ENCODE measurements at regions not wholly inside any gene's neighbourhood (a gene's known extent, or its start where the extent isn't known, plus 50 kb on each side); places are given as distances from the start of the nearest gene placed in this dataset.
"Not testable (repeated sequence)": the region's sequence is repeated elsewhere in the genome, so short reads cannot be mapped to it uniquely, and the experiment has no call there.

DNA sequence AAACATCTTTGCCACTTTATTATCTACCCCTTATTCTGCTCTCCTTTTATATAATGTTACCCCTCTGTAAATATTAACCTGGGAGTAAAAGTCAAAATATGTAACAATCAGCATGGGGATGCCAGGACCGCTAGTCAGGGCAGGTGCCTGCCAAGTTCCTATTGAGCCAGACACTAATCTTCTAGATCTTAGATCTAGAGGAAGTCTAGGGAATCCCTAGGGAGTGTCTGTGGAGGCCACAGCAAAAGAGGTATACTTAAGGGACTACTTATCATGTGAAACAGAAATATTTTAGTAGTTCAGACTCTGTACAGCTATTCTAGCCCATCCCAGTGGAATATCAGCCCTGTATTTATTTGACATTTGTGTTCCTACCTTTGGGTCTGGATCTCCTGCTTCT lies 600.8 kb upstream of the CDH2 start:
- no peak for DNase-seq (ENCODE audit: low spot score)

DNA sequence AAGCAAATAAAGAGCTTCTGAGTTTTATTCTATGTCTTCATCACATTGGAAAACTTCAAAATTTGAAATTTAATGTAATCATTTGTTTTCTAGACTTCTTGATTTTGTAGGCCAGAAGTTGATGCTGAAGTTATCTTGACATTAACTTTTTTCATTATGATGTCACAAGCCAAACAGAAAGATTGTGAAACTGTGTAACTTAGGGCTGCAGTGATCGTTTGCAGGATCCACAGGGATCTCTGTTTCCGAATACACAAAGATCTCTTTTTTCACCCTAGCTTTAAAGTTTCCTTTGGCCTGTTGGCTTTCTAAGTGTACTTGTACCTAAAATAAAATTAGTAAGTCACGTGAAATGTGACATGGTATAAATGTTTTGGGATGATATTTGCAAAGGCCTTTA lies 594.9 kb upstream of the CDH2 start:
- no peak for DNase-seq (ENCODE audit: low spot score)

DNA sequence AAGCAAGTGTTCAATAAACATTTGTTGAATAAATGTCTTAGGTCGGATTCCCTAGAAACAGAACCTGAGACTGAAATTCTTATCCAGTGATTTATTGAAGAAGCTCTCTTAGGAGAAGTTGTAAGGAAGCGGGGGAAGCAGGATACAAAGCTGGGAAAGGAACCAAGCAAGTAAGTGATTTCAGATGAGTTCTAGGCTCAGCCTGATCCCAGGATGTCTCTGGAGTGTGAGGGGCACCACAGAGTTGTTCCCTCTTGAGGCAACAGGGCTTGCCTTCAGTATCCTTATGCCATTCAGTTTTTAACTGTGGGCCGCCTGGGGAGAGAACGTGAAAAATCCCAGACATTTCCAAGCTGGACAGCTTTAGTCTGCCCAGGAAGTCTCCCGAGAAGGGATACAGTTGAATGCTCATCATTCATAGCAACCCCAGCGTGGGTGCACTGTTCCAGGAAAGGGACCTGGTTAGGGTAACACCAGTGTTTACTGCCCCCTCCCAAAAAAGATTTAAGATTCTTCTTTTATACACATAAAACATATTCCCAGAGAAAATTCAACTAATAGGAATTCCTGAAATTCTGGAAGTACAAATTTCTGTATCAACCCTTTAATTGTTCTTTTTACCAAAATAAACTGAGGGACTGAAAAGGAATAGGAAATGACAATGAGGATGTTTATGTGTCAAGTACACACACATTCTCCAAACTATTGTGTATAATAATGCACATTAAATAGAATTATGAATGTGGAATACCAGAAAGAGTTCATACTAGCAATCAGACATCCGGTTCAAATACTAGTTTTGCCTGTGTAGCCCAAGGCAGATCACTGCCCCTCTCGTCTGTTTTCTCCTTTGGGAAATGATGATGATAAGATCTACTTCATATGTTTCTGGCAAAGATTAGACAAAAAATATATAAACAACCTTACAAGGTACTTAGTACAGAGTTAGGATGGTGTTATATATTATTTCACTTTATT lies 592.1 kb upstream of the CDH2 start:
- no peak for DNase-seq (ENCODE audit: low spot score)

DNA sequence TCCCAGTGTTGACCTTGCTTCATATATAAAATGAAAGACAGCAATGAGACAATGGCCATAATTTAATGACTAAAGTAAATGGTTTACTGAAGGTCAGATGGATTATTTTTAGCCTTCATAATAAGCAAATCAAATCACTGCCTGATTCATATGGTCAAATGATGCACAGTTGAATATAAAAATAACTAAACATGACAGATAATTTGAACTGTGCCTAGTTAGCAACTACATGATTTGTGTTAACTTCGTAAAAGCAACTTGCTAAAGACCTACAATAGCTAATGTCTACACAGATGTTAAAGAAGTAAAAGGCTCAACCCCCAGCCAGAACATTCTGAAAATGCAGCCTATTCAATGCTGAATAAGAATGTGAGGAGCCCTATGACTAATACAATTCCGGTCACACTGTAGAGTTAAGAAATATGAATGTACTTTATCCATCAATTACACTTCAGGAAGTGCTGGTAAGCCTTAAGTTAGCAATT lies 590.8 kb upstream of the CDH2 start:
- no peak for DNase-seq (ENCODE audit: low spot score)

DNA sequence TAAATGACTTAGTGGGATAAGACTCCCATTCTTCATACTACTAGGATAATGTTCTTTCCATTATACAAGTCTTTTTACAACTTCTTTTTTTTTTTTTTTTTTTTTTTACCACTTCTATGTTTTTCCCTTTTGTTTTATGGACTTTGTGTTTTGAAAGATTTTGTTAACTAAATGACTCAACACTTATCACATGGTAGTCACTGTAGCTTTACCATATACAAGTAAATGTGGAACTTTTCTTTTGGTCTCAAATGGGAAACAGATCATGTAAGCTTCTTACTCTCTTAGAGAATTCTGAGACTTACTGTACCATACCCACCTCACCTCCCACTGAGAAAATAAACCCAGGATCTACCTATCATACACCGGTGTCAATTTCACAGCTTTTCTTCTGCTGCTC lies 590.3 kb upstream of the CDH2 start:
- DNase-seq (ENCODE audit: low spot score), result no peak

DNA sequence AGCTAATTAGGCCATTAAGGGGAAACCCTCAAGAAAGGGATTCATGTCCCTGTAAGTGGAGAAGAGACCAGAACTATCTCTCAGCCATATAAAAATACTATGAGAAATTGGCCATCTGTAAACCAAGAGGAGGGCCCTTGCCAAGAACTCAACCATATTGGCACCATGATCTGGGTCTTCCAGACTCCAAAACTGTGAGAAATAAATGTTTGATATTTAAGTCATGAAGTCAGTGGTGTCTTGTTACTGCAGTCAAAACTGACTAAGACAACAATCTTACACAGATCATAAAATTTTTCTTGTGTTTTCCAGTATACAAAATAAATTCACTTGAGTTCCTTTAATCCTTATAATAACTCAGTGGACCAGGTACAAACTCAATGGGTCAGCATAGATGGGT lies 589.8 kb upstream of the CDH2 start:
- DNase-seq (ENCODE audit: low spot score), result no peak

DNA sequence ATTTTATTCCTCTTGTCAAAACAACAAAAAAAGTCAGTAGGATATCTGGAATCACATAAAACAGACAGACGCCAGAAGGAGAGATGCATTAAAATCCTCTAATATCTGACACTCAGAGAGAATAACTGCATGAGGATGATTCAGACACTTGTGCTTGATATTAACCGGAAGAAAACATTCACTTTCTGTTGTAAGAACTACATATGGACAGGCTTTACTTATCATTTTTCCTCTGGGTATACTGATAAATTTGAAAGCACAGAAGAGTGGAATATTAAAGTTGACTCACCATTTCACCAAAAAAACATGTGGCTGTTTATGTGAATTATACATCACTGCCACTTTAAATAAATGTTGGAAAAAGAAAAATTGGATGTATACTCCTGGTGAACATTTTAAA lies 589.1 kb upstream of the CDH2 start:
- DNase-seq (ENCODE audit: low spot score), result no peak

DNA sequence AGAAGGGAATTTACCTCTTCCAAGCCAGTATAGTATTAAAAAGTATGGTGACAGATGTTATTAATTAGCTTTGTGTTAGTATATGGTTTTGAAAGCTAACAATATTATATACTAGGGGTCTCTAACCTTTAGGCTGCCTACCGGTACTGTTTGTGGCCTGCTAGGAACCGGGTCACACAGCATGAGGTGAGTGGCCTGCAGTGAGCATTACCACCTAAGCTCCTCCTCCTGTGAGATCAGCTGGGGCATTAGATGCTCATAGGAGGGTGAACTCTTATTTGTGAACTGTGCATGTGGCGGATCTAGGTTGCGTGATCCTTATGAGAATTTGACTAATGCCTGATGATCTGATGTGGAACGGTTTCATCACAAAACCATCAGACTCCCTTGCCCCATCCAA lies 583.4 kb upstream of the CDH2 start:
- no peak for DNase-seq (ENCODE audit: low spot score)

DNA sequence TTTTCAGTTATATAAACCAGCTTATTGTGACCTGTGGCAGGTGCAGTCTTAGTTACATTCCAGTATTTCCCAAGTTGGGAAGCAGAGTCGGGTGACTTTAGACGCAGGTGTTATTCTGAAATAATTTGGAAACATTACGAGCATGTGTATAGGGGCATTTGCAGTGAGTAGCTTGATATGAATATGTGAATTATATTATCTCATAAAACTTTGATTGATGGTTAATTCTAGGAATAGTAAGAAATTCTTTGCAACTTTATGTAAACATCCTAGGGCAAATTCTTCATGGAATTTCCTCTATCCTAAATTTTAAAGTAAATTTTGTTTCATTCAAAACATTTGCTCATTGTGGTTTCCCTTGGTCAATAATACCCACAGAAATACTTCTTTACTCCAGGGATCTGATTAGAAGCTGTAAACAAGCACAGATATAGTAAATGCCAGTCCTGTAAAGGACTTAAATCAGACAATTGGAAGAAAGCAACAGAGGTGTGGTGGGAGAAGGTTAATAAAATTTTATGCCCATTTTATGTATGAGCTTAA lies 580.6 kb upstream of the CDH2 start:
- no peak for DNase-seq (ENCODE audit: low spot score)

DNA sequence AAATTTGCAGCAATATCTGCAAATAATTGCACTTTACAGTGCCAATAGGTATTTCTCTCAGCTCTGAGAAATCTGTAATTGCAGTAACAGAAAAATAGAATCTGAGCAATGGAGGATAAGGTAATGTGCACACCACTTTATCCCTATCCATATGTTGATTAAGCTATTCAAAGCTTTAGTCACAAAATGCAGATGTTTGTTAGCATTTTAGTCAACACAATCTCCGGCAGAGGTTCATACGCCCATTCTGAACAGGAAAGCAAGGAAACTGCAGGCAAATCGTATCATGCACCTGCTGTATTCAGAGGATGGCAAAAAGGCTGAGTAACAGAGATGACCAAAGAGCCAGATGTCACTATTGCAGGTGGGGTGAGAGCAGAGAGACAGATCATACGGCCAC lies 566.2 kb upstream of the CDH2 start:
- no peak for DNase-seq (ENCODE audit: low spot score)

DNA sequence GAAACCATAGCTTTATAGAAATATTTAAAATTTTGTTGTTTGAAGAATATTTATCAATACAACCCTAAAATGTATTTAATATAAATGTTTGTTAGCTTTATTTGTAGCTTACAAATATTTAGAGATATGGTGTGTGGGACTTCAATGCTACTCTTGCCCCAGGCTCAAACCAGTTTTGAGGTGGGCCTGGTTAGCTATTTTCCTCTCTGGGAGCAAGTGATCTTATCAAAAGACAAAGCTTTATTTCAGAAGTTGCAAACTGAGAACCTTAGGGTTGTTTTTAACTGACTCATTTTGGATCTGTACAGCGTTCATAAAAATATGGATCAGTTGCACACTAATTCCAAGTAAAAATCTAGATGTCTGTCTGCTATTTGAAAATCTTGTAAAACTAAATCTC lies 563.6 kb upstream of the CDH2 start:
- no peak for DNase-seq (ENCODE audit: low spot score)

DNA sequence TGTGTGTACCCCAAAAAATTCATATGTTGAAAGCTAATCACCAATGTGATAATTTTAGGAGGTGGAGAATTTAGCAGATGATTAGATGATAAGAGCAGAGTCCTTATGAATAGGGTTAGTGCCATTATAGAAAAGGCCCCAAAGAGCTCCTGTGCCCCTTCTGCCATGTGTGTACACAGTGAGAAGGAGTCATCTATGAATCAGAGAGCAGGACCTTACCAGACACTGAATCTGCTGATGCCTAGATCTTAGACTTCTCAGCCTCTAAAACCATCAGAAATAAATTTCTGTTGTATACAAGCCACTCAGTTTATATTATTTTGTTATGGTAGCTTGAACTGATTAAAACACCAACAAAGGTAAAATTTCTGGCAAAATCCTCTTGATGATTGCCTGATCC lies 560.0 kb upstream of the CDH2 start:
- DNase-seq (ENCODE audit: low spot score), result no peak

DNA sequence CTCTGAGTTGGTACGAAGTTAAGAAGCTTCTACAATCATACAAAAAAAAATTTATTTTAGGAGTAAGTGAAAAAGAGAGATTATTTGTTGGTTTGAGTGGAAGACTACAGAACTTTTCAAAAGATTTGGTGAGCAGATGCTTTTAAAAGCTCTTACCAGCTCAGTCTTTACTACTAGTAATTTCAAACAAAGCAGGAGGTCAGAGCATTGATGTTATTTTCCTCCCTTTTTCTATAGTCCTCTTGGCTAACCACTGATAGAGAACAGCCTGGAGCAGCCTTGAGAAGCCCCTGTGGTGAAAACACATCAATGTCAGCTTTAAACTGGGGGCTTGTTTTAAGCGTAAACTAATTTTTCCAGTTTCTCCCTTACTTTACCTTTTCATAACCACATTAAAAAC lies 559.3 kb upstream of the CDH2 start:
- DNase-seq (ENCODE audit: low spot score), result no peak

DNA sequence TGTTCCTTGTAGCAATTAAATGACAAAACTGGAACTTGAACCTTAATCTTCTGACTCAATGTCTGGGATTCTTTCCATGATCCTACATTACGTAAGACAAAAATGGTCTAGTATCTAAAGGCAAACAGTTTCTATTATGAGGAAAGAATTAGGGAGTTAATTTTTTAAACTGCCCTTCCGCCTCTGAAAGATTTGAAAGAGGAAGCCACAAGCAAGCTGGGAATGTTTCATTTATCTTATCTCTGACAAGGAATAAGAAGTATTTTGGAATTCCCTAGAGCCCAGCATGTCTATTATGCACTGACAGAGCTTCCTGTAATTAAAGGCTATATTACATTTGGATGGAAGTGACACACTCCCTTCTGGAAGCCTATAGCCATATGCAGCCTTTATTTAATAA lies 558.8 kb upstream of the CDH2 start:
- DNase-seq (ENCODE audit: low spot score), result no peak

DNA sequence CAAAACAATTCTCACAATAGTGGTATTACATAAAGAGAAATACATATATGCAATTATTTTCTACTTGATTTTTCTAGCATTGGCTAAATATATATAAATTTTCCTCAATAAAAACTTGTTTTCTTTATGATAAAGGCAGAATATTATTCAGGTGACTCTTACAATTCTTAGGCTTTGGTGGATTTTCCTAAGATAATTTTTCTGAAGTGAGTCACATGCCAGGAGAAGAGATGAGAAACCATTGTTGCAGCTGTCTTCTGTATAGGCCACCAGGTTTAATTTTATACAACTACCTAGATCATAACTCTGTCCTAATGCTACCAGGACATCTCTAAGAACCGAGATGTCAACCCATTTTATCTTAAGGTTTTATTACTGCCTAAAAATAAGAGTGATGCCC lies 552.4 kb upstream of the CDH2 start:
- no peak for DNase-seq (ENCODE audit: low spot score)

DNA sequence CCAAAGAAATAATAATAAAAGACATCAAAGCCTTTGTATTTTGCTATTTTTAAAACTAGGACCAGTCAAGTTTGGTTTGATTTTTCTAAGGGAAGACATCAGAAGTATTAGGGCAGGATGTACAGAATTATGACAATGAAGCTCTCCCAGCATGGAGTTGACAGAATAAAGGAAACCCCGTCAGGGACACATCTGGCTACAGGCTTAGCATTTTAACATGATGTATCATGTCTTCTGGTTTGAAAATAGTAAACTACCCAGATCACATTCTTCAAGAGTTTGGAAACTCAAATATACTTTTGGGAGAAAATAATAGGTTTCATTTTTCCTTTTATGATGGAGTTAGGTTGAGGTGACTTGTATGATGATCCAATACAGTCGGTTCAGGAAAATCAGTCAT lies 552.0 kb upstream of the CDH2 start:
- no peak for DNase-seq (ENCODE audit: low spot score)

DNA sequence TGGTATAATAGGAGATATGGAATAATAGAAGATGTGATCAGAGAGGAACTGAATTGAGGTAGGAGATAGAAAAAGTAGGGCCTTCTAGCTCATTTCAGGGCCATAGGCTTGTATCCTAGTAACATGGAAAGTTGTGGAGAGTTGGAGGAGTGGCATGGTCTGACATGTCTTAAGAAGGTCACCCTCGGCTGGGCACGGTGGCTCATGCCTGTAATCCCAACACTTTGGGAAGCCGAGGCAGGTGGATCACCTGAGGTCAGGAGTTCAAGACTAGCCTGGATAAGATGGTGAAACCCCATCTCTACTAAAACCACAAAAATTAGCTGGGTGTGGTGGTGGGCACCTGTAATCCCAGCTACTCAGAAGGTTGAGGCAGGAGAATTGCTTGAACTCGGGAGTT lies 550.3 kb upstream of the CDH2 start:
- DNase-seq (ENCODE audit: low spot score), result not testable (repeated sequence)

DNA sequence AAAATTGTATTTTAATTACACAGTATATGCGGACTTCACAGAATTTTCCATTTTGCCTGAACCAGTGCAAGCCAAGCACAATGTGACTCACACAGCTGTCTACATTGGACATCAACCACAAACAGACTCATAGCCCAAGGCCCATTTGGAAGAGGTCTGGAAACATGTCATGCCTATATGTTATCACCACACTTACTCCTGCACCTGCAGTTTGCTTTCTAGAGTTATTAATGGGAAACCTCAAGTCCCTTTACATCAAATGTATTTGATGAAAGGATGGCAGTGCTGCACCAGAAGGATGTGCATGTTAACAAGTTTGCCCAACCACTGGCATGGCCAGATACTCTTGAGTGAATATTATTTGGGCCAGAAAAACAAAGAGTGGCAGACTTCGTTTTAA lies 548.9 kb upstream of the CDH2 start:
- no peak for DNase-seq (ENCODE audit: low spot score)

DNA sequence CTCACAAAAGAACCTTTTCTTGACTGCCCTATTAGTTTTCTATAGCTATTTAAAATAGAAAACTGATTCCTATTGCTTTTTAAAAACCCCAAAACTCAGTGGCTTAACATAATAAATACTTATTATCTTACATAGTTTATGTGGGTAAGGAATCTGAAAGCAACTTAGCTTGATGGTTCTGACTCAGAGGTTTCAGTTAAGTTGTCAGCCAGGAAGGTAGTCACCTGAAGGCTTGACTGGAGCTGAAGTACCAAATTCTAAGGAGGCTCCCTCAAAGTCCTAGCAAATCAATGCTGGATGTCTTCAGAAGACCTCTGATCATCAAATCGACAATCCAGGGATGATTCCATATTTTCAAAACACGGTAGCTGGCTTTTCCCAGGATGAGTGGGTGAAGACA lies 546.6 kb upstream of the CDH2 start:
- DNase-seq (ENCODE audit: low spot score), result no peak

DNA sequence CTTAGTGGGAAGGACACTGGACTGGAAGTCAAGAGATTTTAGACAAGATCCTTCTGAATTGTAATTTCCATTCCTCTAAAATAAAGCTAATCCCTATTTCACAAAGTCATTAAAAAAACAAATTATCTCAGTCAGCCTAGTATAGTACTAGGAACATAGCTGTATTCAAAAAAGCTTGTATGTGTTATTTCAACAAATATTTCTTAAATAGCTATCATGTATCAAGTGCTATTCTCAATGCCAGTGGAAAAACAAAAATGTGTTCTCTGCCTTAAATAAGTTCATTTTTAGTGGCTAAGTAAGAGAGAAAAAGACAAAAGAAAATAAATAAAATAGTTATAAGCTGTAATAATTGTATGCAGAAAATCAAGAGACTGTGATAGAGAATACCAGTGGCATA lies 541.8 kb upstream of the CDH2 start:
- DNase-seq (ENCODE audit: low spot score), result no peak

DNA sequence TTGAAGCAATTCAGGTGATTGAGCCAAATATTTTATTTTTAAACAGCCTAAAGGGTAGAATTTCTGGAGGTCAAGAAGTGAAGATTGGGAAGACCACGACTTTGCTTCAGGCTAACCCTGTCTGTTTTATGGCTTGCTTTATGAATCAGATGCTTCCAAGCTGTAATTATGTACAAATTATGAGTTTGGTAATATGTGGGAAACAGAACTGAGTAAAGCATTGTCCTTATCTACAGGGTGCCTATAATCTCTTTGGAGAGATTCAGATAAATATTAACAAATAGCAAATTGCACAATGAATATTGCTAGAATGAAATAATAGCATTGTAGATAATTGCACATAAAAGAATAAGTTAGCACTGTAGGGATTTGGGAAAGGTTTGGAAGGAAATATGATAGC lies 539.4 kb upstream of the CDH2 start:
- no peak for DNase-seq (ENCODE audit: low spot score)

DNA sequence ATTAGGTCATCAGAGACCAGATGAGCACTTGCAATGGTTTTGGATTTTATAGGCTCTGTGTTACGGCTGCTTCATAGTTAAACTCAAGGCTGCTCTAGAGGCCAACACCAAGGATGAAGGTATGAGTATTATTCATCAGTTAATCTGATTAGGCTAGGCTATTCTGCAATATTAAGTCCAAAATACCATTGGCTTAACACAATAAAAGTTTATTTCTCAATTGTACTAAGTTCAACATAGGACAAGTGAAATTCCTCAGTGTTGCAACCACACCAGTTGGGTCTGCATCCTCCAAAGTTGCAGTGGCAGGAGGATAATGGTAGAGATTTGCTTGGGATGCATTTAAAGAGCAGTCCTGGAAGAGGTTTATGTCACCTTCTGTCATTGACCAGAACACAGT lies 538.3 kb upstream of the CDH2 start:
- no peak for DNase-seq (ENCODE audit: low spot score)

DNA sequence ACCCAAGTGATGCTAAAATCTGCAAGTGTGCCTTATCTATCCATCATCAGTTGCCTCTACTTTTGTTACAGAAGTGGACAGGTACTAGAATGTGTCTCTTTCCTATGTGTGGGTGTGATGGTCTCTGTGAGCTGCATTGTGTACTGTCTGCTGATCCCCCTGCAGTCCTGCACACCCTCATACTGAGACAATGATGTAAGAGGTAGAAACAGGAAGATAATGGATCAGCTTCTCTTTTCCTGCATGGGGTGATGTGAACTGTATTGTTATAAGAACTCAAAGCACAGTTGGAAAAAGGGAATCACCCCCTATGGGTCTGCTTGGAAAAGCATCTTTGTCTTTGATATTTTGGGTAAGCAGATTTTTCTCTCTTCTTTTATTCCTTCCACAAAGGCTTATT lies 537.6 kb upstream of the CDH2 start:
- DNase-seq (ENCODE audit: low spot score), result no peak
